OCI-LY7 (cell line): ENCODE measurements at regions not wholly inside any gene's neighbourhood (a gene's known extent, or its start where the extent isn't known, plus 50 kb on each side); places are given as distances from the start of the nearest gene placed in this dataset.

Experiments
- EZH2phosphoT487 ChIP-seq: fragments of 200-600 bp; sonication (generic); IDR thresholded peaks from 2 replicates; pipeline ENCODE4 v1.6.1; 2018; ENCODE audit warnings: low read depth, borderline replicate concordance, mild to moderate bottlenecking, mixed run types, antibody characterized with exemption, low read length, moderate library complexity, mixed read lengths
- TF ChIP-seq, protein P1 (sequence below): fragments of 200-600 bp; sonication (generic); conservative IDR thresholded peaks from 2 replicates; pipeline ENCODE4 v1.5.1; 2014; ENCODE audit warnings: mild to moderate bottlenecking, antibody characterized with exemption, low read length, moderate library complexity, mixed read lengths

DNA sequence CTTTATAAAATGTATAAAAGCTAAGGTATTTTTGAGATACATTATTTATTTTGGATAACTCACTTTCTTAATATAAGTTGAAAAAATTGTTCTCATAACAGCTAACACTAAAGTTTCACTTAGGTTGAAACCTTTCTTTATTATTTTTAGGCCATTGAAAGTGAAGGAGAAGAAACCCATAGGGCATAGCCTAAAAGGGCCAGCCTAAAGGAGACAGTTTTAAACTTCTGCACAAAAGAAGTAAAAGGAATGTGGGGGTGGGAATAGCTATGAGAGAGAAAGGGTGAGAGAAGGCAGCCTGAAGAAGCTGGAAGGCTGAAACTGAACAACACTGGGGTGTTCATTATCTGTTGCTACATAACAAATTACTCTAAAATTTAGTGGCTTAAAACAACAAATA, 57.6 kb upstream of the RAPGEF2 start:
- TF ChIP-seq, protein P1, sequence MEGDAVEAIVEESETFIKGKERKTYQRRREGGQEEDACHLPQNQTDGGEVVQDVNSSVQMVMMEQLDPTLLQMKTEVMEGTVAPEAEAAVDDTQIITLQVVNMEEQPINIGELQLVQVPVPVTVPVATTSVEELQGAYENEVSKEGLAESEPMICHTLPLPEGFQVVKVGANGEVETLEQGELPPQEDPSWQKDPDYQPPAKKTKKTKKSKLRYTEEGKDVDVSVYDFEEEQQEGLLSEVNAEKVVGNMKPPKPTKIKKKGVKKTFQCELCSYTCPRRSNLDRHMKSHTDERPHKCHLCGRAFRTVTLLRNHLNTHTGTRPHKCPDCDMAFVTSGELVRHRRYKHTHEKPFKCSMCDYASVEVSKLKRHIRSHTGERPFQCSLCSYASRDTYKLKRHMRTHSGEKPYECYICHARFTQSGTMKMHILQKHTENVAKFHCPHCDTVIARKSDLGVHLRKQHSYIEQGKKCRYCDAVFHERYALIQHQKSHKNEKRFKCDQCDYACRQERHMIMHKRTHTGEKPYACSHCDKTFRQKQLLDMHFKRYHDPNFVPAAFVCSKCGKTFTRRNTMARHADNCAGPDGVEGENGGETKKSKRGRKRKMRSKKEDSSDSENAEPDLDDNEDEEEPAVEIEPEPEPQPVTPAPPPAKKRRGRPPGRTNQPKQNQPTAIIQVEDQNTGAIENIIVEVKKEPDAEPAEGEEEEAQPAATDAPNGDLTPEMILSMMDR: no peak
- no peak for TF ChIP-seq EZH2phosphoT487
